ENCODE measurements at regions not wholly inside any gene's neighbourhood (a gene's known extent, or its start where the extent isn't known, plus 50 kb on each side); places are given as distances from the start of the nearest gene placed in this dataset.

- Histone ChIP-seq H3K4me2 (no peak overlapping the region), H4K20me1 (replicated peaks; ENCODE audit: insufficient read depth) (no peaks in the 10 kb centered on the region), H3K27ac (ENCODE audit: low read depth) (no peak overlapping the region), H3K4me3 (no peak overlapping the region), H3K27me3 (ENCODE audit: insufficient read depth) (no peaks in the 10 kb centered on the region), H3K9me2 (ENCODE audit: insufficient read depth) (no peaks in the 10 kb centered on the region), H3K36me3 (ENCODE audit: insufficient read depth) (no peaks in the 10 kb centered on the region), H3F3A (replicated peaks; ENCODE audit: low read depth) (0 out of 2 replicates have a peak, but pooled peaks cover 2% of the 10 kb centered on the region), H3K4me1 (ENCODE audit: insufficient read depth) (no peaks in the 10 kb centered on the region), H2AFZ (no peak overlapping the region), H3K79me2 (replicated peaks; ENCODE audit: insufficient read depth) (no peaks in the 10 kb centered on the region)
- Mint-ChIP-seq H3K27me3 (ENCODE audit: insufficient read depth, low read depth, poor library complexity) (peaks cover 3% of the 10 kb centered on the region), H3K4me1 (no peaks in the 10 kb centered on the region), H3K4me3 (no peak overlapping the region), H3K9me3 (peaks cover 15% of the 10 kb centered on the region), H3K36me3 (ENCODE audit: low read depth) (no peaks in the 10 kb centered on the region; the same call in 2 of the 3 replicates), H3K27ac (no peak overlapping the region)
- DNase-seq (ENCODE audit: low spot score) (no peak), ATAC-seq (no peak)
- TF ChIP-seq, protein P1, sequence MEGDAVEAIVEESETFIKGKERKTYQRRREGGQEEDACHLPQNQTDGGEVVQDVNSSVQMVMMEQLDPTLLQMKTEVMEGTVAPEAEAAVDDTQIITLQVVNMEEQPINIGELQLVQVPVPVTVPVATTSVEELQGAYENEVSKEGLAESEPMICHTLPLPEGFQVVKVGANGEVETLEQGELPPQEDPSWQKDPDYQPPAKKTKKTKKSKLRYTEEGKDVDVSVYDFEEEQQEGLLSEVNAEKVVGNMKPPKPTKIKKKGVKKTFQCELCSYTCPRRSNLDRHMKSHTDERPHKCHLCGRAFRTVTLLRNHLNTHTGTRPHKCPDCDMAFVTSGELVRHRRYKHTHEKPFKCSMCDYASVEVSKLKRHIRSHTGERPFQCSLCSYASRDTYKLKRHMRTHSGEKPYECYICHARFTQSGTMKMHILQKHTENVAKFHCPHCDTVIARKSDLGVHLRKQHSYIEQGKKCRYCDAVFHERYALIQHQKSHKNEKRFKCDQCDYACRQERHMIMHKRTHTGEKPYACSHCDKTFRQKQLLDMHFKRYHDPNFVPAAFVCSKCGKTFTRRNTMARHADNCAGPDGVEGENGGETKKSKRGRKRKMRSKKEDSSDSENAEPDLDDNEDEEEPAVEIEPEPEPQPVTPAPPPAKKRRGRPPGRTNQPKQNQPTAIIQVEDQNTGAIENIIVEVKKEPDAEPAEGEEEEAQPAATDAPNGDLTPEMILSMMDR (conservative IDR thresholded peaks at IDR 0.05; ENCODE audit: low read depth in 2 of 2), result no peak
- no peak for TF ChIP-seq ZNF462 (CRISPR knock-in tag; IDR thresholded peaks at IDR 0.05)
- TF ChIP-seq ZNF331 (CRISPR knock-in tag; IDR thresholded peaks at IDR 0.05; ENCODE audit: low read depth), result no peak
- no peak for TF ChIP-seq EZH2 (IDR thresholded peaks at IDR 0.05; ENCODE audit: low read depth, unreplicated experiment)
- TF ChIP-seq ZNF114 (CRISPR knock-in tag; IDR thresholded peaks at IDR 0.05), result no peak
- no peak for TF ChIP-seq NANOG (IDR thresholded peaks at IDR 0.05; ENCODE audit: borderline replicate concordance)
- TF ChIP-seq, protein P2, sequence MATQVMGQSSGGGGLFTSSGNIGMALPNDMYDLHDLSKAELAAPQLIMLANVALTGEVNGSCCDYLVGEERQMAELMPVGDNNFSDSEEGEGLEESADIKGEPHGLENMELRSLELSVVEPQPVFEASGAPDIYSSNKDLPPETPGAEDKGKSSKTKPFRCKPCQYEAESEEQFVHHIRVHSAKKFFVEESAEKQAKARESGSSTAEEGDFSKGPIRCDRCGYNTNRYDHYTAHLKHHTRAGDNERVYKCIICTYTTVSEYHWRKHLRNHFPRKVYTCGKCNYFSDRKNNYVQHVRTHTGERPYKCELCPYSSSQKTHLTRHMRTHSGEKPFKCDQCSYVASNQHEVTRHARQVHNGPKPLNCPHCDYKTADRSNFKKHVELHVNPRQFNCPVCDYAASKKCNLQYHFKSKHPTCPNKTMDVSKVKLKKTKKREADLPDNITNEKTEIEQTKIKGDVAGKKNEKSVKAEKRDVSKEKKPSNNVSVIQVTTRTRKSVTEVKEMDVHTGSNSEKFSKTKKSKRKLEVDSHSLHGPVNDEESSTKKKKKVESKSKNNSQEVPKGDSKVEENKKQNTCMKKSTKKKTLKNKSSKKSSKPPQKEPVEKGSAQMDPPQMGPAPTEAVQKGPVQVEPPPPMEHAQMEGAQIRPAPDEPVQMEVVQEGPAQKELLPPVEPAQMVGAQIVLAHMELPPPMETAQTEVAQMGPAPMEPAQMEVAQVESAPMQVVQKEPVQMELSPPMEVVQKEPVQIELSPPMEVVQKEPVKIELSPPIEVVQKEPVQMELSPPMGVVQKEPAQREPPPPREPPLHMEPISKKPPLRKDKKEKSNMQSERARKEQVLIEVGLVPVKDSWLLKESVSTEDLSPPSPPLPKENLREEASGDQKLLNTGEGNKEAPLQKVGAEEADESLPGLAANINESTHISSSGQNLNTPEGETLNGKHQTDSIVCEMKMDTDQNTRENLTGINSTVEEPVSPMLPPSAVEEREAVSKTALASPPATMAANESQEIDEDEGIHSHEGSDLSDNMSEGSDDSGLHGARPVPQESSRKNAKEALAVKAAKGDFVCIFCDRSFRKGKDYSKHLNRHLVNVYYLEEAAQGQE (IDR thresholded peaks at IDR 0.05; ENCODE audit: unreplicated experiment), result no peak
- no peak for TF ChIP-seq EZH2phosphoT487 (IDR thresholded peaks at IDR 0.05; ENCODE audit: unreplicated experiment)
- no peak for TF ChIP-seq STAT1 (IDR thresholded peaks at IDR 0.05; ENCODE audit: unreplicated experiment)
- no peak for TF ChIP-seq POLR2AphosphoS5 (IDR thresholded peaks at IDR 0.05; ENCODE audit: low read depth)
- no peak for TF ChIP-seq JUNB (IDR thresholded peaks at IDR 0.05; ENCODE audit: unreplicated experiment)
- no peak for TF ChIP-seq CREB1 (CRISPR knock-in tag; IDR thresholded peaks at IDR 0.05; ENCODE audit: low read depth)
- TF ChIP-seq, protein P3, sequence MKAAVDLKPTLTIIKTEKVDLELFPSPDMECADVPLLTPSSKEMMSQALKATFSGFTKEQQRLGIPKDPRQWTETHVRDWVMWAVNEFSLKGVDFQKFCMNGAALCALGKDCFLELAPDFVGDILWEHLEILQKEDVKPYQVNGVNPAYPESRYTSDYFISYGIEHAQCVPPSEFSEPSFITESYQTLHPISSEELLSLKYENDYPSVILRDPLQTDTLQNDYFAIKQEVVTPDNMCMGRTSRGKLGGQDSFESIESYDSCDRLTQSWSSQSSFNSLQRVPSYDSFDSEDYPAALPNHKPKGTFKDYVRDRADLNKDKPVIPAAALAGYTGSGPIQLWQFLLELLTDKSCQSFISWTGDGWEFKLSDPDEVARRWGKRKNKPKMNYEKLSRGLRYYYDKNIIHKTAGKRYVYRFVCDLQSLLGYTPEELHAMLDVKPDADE (IDR thresholded peaks at IDR 0.05), result no peak
These were observed 117.8 kb upstream of the SHH start for GRCh38 chr7:155930061-155930460.

Measured in GM23338 (cell line).